HG03280 (cell line): ENCODE measurements at regions not wholly inside any gene's neighbourhood (a gene's known extent, or its start where the extent isn't known, plus 50 kb on each side); places are given as distances from the start of the nearest gene placed in this dataset.

Experiments
- ATAC-seq: cut with Tn5 transposase; IDR thresholded peaks from one replicate; pipeline ENCODE4 v1.9.1; 2021; ENCODE audit warnings: mild to moderate bottlenecking, moderate library complexity; ENCODE audit not compliant: unreplicated experiment

DNA sequence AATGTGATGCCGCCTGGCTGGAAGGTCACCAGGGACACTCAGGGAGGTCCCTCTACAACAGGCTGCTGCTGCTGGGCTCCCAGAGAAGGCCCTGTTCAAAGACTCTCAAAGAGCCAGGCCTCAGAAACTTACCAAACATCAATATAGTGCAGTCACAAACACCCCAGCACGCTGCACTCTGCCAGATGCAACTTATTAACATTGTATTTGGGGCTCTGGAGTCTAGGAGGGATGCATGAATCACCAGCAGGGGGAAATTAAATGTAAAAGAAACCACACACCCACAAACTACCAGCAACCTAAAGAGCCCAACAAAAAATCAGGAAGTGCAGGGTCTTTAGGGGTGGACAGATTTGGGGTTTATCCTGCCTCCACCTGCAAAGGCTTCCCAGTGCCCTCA, 74.6 kb upstream of the SPATA12 start:
- no peak for ATAC-seq

DNA sequence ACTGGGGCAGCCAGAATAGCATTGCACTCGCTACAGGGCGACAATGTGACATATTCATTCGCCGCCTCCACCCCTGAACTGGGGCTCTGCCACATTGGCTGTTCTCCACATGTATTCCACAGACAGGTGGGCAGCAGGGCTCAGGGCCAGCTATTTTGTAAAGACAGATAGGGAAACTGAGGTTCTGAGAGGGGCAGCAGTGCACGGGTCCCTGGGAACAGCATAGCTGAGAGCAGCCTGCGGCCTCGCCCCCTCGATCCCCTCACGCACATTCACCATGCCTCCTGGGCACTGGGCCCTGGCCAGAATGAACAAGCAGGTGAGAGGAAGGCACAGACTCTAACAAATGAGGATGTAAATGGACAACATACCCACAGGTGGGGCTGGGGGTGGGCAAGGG, 75.0 kb upstream of the SPATA12 start:
- no peak for ATAC-seq

DNA sequence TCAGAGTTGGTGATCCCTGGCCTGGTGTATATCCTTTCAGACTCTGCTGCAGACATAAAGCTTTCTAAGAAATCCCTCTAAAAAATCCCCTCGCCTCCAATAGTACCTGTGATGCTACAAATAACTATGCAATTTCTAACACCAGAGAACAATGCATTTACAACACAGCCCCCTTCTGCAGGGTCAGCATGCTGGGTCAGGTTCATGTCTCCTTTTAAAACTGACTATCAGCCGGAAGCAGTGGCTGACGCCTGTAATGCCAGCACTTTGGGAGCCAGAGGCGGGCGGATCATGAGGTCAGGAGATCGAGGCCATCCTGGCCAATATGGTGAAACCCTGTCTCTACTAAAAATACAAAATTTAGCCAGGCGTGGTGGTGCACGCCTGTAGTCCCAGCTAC, 77.0 kb upstream of the SPATA12 start:
- no peak for ATAC-seq

DNA sequence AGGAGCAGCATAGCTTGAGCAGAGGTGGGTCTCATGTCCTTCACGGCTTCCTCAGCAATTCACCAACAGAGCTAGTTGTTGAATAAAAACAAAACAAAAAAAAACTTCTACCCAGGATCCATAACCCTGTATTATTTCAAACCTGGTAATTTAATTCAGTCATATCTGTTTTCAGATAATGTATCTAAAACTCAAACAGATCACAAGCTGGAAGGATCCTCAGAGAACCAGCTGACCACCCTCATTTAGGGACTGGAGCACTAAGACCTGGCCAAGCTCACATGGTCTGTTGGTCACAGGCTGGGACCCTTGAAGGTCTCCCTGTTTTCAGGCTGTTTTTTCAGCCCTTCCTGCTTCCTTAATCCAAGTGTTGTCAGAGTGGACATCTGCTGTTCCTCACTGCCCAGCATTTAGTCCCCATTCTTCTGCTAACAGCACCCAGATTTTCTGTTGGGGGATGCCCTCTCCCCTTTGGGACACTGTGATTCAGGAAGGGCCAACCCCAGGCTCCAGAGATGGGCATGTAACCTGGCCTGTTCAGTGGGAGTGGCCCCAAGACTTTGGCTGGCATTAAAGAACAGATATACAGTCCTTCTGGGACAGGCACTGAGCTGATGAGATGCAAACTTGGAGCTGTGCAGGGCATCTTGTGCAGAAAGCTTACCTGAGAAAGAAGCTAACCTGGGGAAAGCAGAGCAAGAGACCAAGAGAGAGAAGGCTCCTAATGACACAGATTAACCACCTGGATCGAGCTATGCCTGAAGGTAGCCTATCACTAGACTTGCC, 78.8 kb upstream of the SPATA12 start:
- ATAC-seq = no peak

DNA sequence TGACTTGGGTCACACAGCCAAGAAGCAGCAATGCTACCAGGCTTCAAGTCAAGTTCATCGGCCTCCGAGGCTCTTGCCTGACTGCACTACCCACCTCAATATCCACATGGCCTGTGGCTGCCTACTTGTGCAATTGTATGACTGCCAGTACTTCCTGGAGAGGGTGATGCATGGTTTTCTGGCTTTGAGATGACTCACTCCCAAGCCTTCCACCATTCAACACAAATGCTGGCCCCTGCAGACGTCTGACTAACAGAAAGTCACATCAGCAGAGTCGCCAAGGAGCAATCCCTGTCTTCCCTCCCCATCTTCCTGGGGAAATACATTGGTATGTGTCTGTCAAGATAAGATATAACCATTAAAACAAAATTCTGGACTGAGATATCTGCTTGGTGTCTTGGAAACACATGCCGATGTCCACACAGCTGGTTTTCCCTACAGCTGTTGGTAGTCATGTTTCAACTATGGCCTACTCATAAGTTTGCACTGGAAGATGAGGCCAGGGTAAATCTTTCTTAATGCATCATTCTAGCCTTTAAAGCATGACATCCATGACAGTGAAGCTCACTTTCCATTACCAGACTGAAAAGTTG, 79.6 kb upstream of the SPATA12 start:
- no peak for ATAC-seq

DNA sequence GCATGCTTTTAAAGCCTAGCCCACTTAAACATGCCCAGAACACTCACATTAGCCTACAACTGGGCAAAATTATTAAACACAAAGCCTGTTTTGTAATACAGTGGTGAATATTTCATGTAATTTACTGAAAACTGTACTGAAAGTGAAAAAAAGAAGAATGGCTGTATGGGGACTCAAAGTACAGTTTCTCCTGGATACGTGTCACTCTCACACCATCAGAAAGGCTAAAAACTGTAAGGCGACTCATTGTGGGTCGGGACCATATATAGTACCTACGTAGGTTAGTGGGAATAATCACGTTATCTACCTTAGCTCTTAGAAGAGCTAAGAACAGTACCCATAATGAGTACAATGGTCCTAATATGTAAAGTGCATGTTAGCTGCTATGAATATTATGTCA, 80.2 kb upstream of the SPATA12 start:
- ATAC-seq = no peak

DNA sequence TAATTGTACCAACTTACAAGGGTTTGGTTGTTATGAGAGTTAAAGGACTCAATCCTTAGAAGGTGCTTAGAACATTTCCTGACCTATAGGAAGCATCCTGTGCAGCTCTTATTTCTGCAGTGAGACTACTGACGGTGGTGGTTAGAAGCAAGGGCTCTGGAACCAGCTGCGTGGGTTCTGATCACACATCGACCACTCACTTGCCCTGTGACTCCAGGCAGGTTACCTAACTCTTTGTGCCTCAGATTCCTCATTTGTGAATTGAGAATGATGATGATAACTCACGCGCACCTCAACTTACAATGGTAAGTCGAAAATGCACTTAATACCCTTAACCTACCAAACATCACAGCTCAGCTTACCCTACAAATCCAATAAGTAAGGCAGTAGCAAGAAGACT, 80.7 kb upstream of the SPATA12 start:
- no peak for ATAC-seq

DNA sequence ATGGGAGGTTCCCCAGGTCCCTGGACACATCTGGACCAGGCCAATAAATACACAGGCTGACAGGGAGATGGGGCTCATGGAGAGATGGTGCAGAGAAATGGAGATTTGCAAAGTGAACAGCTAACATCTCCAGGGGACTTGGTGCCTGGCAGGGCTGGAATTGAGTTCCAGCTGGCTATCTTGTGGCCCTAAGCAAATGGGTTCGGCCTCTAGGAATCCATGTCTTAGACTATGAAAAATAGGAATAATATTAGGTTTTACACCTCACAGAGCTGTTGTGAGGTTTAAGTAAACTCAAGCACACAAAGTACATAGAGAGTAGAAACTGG, 82.9 kb upstream of the SPATA12 start:
- no peak for ATAC-seq

DNA sequence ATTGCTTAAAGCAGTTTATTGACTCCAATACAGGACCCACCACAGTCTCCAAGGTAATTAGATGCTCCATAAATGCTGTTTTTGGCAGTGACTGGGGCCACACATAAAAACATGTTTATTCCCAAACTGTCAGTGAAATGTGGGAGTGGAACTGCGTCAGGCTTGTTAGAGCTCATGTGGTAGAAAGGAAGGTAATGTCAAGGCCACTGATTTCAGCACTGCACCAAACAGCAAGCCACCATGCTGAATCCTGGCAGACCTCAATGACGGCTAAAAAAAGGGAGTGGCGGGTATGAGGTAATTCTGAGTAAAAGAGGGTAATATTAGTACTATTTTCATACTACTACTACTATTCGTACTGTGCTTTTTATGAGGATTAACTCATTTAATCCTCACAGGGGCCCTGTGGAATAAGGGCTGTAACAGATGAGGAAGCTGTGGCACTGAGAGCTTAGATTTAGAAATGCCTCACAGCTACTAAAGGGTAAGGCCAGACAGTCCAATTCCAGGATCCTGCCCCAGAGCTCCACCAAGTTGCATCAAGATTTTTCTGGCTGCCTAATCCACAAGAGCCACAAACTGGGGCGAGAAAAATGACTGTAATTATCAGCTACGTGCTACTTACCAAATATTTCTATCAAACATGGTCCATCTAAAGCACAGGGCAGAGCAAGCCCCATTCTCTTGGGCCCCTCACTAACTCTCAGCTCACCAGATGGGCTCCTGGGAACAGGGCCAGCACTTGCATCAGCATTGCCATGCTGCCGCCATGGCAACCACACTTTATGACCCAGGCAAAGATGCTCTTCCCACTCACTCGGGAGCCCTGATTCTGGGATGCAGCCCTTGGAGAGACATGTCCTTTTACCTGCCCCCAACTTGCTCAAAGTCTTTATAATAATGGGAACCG, 83.6 kb upstream of the SPATA12 start:
- ATAC-seq = no peak

DNA sequence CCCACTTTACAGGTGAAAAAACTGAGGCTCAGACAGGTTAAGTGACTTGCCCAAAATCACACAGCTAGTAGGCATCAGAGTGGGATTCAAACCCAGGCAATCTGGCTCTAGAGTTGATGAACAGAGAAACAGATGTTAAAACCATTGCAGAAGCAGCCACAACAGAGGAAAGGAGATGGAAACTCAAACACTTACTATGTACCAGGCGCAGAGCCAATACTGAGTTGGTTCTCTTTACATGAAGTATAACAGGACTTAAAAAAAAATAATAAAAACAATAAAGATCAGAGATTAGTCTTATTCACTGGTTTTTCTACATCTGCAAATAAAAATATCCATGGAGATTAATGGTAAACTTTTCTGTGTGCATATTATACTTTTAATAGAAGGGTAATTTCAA, 84.9 kb upstream of the SPATA12 start:
- no peak for ATAC-seq

DNA sequence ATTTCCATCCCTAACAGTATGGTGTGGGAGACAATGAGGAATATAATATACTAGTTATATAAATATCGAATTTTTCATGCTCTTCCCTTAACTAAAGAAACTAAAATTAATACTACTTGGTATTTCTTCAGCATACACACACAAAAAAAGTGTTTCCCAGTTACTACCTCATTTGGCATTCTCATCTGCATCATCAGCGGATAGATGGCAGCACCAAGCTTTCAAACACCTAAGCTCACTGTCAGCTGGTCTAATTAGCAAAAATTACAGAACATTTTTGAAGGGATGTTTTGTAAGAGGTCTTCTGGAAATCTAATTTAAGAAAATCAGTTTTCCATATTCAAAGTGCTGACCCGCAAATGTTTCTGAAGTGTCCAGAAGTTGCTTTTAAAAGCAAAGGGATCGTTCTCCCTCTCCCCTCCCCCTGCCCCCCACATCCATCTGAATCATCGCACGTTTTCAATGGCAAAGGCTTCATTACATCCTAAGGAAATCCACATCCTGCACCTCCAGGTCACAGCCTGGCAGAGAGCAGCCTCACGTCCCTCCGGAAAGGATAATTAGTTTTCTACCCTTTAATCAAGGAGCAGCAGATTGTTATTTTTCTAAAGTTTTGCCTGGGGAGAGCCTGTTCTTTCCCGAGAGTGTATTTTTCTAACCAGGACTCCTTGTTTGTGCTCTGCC, 86.1 kb upstream of the SPATA12 start:
- ATAC-seq = no peak

DNA sequence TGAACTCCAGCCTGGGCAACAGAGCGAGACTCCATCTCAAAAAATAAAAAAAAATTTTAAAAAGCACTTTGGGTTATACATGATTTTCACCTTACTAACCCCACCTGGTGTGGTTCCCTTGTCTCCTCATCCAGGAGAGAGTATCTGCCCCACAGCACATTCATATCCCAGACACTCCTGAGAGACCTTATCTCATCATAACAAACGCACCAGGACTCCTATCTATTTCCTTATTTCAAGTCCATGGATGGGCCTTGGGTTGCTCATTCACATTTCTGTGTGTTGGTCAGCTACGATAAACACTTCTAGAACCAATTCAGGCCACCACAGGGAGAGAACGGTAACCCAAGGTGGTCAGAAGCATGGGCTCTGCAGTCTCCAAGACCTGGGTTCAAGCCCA, 88.6 kb upstream of the SPATA12 start:
- no peak for ATAC-seq

DNA sequence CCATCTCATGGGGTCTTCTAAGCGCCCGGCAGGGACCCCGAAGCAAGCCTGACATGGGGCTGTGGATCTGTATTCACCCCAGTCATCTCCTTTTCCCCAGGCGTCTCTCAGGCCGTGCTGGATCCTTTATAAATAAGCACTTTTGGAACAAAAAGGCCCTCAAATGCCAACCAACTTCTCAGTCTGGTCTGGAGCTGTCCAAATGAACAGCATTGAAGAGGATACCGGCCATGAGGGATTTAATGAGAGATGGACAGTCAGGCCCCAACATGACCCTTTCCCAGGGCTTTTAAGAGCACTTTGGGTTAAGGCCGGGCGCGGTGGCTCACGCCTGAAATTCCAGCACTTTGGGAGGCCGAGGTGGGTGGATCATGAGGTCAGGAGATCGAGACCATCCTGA, 89.2 kb upstream of the SPATA12 start:
- ATAC-seq = no peak

DNA sequence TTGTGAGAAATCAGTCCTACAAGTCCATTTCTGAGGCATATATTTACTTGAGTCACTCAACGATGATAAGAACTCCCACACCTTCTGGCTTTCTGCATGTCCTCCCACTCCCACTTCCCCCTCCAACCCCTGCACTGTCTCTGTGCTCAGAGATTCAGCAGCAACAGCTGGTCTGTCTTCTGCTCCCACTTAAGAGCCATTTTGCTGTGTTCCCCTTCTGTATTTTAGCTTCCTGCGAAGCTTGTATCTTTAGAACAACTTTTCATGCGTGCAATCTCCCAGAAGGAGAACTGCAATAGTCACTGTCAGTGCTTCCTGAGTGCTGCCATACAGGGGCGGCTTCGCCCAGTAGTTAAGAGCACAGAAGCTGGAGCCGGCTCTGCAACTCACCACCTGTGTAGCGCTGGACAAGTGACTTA, 90.0 kb upstream of the SPATA12 start:
- ATAC-seq = no peak

DNA sequence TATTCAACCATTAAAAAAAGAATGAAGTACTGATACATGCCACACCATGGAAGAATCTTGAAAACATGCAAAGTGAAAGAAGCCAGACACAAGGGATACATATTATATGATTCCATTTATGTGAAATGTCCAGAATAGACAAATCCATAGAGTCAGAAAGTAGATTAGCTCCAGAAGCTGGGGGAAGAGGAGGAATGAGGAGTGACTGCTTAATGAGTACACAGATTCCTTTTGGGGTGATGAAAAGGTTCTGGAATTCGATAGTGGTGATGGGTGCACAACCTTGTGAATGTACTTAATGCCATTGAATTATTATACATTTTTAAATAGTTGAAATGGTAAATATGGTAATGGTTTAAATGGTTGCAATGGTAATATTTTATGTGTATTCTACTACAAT, 90.6 kb upstream of the SPATA12 start:
- ATAC-seq = no peak

DNA sequence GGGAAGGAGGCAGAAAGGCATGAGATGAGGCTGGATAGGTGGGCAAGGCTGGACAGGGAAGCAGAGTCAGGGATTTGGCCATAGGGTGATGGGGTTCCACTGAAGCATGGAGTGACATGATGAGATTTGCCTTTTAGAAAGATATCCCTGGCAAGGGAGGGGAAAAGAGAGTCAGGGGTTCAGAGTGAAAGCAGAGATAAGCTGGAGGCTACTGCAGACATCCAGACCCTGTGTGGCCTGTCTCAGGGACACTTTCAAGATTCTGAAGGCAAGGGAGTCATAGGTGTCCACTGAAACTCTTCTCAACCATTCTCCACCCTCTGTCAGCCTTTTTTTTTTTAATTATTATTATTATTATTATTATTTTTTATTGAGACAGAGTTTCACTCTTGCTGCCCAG, 94.0 kb upstream of the SPATA12 start:
- no peak for ATAC-seq

DNA sequence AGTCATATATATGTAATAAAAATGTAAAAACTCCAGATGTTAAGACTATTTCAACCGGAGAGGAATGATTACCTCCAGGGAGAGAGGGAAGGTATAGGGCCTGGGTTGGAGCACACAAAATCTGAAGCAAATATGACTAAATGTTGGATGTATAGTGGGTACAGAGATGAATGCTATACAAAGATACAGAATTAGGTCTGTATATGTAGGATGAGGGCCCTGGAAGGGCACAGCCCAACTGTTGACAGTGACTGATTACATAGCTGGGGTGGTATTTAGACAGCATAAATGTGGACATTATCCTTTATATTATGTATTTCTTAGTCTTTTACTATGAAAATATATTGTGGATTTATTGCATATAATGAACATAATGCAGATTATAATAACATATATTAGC, 94.4 kb upstream of the SPATA12 start:
- no peak for ATAC-seq

DNA sequence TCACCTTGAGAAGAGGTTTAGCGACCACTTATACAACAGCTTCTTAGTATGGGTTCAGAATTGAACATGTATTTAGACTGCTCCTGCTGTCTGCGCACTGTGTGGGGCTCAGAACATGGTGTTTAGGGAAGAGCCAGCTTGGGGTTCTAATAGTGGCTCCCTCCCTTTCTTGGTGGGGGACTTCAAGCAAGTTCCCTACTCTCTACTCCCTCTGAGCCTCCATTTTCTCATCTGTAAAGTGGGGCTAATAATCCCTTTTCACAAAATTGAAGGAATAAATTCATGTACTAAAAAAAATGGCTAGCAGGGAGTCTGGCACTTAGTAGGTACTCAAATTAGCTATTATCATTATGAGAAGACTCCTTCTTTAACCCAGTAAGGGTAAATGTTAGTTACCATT, 97.5 kb upstream of the SPATA12 start:
- no peak for ATAC-seq

DNA sequence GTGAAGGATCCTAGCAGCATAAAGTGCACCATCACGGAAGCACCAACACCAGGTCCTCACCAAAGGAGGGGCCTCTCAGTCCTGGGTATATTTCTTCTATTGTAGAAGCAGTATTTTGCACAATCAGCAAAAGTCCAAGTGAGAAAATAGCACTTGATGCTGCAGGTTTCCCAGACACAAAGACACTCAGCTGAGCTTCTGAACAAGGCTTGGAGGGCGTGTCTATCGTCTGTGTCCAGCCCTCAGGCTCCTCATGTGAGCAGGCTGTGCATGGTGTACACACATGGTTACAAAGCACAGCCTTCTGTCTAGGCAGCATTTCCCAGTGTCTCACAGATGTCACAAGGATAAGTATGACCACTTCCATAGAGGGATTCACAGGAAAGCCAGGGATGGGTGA, 98.3 kb upstream of the SPATA12 start:
- ATAC-seq = no peak

DNA sequence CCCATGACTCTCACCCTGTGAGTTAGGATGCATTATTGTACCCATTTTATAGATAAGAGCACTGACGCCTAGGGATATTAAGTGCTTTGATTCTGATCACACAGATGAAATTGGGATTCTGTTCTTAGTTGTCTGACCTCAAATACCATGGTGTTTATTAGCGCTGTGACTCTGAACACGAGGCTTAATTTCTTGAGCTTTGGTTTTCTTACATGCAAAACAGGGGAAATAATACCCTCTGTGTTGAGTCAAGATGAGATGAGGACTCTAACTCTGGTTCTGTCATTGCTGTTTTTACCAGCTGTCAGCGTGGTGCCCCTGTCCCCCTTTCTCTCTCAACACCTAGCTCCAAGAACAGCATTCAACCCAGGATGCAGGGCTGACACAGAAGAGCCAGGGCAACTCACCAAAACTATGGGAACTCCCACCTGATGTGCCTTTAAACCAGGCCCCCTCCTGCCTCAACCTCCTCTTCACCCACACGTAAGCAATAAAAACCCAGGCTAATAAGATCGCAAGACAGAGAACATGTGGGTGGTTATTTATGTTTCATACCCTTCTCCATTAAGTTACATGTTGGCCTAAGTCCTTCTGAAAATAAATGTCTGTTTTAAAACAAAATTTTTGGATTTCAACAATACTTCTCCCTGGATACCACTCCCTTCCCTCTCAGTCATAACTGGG, 100.1 kb upstream of the SPATA12 start:
- ATAC-seq = no peak

DNA sequence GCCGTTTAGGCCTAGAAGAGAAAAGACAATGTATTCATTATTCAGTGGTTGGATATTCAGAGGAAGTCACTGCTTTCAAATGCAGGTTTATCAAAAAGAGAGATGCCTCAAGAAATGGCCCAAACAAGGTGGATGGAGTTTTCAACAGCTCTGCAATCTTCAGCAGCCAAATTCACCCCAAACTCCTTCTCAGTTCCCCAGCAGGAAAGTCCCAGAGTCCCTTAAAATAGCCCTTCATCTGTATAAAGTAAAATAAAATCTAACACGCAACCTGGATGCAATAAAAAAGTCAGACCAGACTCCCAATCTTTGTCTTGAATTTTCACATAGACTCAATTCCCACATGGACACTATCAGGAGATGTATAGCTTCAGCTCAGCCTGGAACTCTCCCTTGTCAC, 101.6 kb upstream of the SPATA12 start:
- ATAC-seq = no peak
